Prostate gland (tissue), 2 donors: ENCODE measurements at regions not wholly inside any gene's neighbourhood (a gene's known extent, or its start where the extent isn't known, plus 50 kb on each side); places are given as distances from the start of the nearest gene placed in this dataset.
"Not testable (repeated sequence)": the region's sequence is repeated elsewhere in the genome, so short reads cannot be mapped to it uniquely, and the experiment has no call there.

Experiments used
- DNase-seq: peaks from one replicate; pipeline ENCODE4 v3.0.0-alpha.2; 2019; ENCODE audit warnings: low spot score
- H3K27ac ChIP-seq, 2 donors: fragments of 200-600 bp; sonication (generic); 2 replicates each; pipeline ENCODE4 v1.5.1; 2017 to 2019
- H3K27me3 ChIP-seq: fragments of 200-600 bp; sonication (generic); replicated peaks from 2 replicates; pipeline ENCODE4 v1.5.1; 2019; ENCODE audit not compliant: insufficient read depth
- H3K36me3 ChIP-seq, 2 donors: fragments of 200-600 bp; sonication (generic); 1 replicate in 1 of 2; 2 replicates in 1 of 2; pipeline versions ENCODE4 v1.5.1 to v1.8.1; 2017 to 2019
- H3K4me1 ChIP-seq: fragments of 200-600 bp; sonication (generic); replicated peaks from 2 replicates; pipeline ENCODE4 v1.5.1; 2019
- H3K4me3 ChIP-seq, 2 donors: fragments of 200-600 bp; sonication (generic); 2 replicates each; pipeline ENCODE4 v1.5.1; 2017 to 2019
- H3K9me3 ChIP-seq: fragments of 200-600 bp; sonication (generic); 2 replicates; pipeline ENCODE4 v1.5.1; 2017
- CTCF ChIP-seq, 4 experiments: fragments of 200-600 bp in 2 of 4; fragments of 450-650 bp in 2 of 4; sonication (generic) in 2 of 4; IDR thresholded peaks; 1 replicate in 3 of 4; 2 replicates in 1 of 4; pipeline ENCODE4 v1.5.1; 2016 to 2019; ENCODE audit warnings: antibody characterized with exemption in 4 of 4, mild to moderate bottlenecking in 2 of 4, moderate library complexity in 2 of 4
- POLR2A ChIP-seq: fragments of 450-650 bp; IDR thresholded peaks from one replicate; pipeline ENCODE4 v1.6.1; 2016; ENCODE audit warnings: antibody characterized with exemption, mild to moderate bottlenecking
- WGBS: methylation state at CpG from one replicate; pipeline ENCODE4 v1.1.5; 2018; 5-methylcytosine and 5-hydroxymethylcytosine counted together
- intact Hi-C: fragments of 100-400 bp; cut with DNase I; formaldehyde crosslinking; loops from one replicate; pipeline ENCODE4 v1.14.2; 2022

DNA sequence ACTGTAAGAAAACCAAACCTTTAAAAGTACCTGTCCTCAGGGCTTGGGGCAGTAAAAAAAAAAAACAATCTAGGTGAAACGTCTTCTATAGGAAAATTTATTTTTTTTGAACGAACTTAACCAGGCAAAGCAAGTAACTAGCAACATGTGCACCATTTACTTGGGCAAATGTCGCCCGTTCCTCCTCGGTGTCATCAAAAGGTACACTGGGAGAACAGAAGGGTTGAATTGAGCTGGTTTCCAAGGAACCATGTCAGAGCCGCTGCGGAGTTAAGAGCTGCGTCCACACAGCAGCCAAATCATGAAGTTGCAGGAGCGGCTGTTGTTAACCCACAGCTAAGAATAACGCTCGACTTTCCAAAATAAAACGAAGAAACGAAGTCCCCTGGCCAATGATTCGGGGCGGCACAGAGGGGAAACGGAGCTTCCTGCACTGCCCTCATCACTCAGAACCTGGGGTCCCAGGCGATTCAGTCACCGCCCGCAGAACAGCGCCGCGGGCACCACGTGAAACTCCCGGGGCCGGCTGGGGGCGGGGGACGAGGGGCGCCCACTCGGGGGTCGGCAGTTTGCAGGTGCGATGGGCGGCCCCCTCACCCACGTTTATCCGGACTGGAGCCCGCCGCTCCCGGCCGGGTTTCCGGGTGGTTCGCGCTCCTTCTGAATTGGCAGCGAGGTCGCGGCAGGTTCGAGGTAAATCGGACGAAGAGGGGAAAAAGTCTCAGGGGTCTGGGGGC is 53.6 kb upstream of the PLGLB1 start:
- H3K9me3 ChIP-seq, H3K27me3 ChIP-seq, H3K36me3 ChIP-seq, H3K4me1 ChIP-seq, intact Hi-C loops: not testable (repeated sequence)
- DNase-seq: peak; percentile 10
- Histone ChIP-seq H3K27ac (peak overlapping the region; percentile 89 to 90), H3K4me3 (peak overlapping the region; percentile 48 to 60)
- WGBS: under 1% methylated on average over 22 of the region's 47 CpGs

DNA sequence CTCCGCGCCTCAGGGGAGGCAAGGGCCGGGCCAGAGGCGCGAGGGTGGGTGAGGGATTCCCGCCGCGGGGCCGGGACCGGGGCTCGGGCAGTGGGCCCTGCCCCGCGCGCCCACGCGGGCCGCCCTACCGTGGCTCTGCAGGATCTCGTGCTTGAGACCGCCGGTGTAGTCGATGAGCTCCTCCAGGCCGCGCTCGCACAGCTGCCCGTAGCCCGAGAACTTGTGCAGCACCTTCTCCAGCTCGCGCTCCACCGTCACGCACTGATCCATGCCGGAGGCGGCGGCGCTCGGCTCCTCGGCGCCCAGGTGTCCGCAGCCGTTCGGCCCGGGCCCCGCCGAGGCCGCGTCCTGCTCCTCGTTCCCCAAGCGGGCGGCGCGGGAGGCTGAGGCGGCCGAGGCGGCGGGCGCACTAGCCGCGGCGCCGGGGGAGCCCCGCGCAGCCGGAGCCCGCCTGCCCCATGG is 54.2 kb upstream of the PLGLB1 start:
- H3K27ac ChIP-seq: peak overlapping the region; percentile 89 to 90
- H3K4me3 ChIP-seq: peak overlapping the region; percentile 48 to 60
- 0% methylated on average over 27 of the region's 64 CpGs for WGBS
- H3K4me1 ChIP-seq, H3K9me3 ChIP-seq, H3K36me3 ChIP-seq, intact Hi-C loops, H3K27me3 ChIP-seq: not testable (repeated sequence)
- peak; percentile 26 for DNase-seq

DNA sequence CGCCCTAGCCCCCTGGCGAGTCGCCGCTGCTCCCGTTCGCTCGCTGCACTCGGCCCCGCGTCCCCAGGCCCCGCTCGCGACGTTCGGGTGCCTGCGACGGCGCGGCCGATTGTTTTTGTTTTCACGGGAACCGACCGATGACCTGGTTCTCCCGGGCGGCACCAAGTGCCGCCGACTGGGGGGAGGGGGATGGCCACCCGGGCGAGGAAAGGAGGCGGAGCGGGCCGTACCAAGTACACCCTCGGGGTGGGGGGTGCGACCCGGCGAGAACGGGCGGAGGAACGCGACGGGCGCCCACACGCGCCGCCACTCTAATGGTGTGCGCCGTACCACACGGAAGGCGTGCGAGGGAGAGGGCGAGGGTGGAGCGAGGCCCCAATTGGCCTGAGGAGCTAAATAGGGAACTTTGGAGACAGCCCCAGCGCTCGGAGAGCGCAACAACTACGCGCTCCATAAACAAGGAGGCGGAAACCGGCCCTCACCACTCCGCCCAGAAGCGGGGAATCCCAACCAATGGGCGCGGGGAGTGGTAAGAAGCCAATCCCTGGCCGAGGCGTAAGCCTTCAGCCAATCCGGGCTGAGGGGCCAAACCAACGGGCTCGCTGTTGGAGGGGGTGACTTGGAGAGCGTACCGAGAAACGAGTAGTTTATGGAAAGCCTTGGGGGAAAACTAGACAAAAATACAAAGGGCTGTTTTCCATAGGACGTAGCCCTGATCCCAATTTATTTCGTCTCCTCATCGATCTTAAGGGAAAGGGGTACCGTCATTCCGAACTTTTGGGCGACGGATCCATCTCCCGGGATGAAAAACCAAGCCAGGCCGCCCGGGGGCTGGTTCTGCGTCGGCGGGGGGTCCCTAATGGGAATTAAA is 54.8 kb upstream of the PLGLB1 start:
- WGBS: under 1% methylated on average over 66 of the region's 84 CpGs
- peak; percentile 89 for DNase-seq

DNA sequence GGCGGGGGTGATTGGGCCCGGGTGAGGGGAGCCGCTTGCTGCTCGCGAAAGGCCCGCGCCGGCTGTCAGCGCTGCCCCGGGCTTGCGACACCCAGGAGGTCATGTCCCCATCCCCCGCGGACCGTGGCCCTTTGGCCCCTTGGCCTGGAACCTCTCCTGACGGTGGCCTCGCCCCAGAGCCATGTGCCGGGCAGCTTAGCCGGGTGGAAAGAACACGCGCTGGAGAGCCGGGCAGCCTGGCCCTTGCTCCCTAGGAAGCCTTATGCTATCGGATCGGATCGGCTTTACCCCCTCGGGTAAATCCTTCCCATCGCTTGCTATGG is 55.4 kb upstream of the PLGLB1 start:
- intact Hi-C loops, H3K36me3 ChIP-seq, H3K9me3 ChIP-seq, H3K4me1 ChIP-seq, H3K27me3 ChIP-seq, DNase-seq: not testable (repeated sequence)
- 0% methylated on average over 1 of the region's 26 CpGs for WGBS
- H3K4me3 ChIP-seq: peak overlapping the region; percentile 48 to 60
- peak overlapping the region; percentile 89 to 90 for H3K27ac ChIP-seq

More for the DNA sequence above, 54.8 kb upstream of the PLGLB1 start:
- H3K36me3 ChIP-seq, H3K27me3 ChIP-seq, intact Hi-C loops, H3K9me3 ChIP-seq, H3K4me1 ChIP-seq: not testable (repeated sequence)
- Histone ChIP-seq H3K27ac (peak overlapping the region; percentile 89 to 90), H3K4me3 (peak overlapping the region; percentile 48 to 60)
- TF ChIP-seq POLR2A (peak; percentile 71), CTCF (IDR thresholded peaks at IDR 0.05) (peak in 1 of 4 experiments; percentile 5)

- DNase-seq, H3K27ac ChIP-seq, H3K4me1 ChIP-seq, H3K36me3 ChIP-seq, H3K9me3 ChIP-seq, H3K4me3 ChIP-seq, intact Hi-C loops, H3K27me3 ChIP-seq: not testable (repeated sequence)
- WGBS: no CpG with 5 or more reads among the region's 2 CpGs
These were observed 60.1 kb upstream of the PLGLB1 start for GRCh38 chr2:87081727-87082126.

GRCh38 chr2:87088079-87088478 is 66.4 kb upstream of the PLGLB1 start:
- H3K4me1 ChIP-seq, DNase-seq, H3K4me3 ChIP-seq, H3K9me3 ChIP-seq, H3K36me3 ChIP-seq, H3K27me3 ChIP-seq, H3K27ac ChIP-seq, intact Hi-C loops: not testable (repeated sequence)
- WGBS: 91% methylated on average over 6 of the region's 6 CpGs

DNA sequence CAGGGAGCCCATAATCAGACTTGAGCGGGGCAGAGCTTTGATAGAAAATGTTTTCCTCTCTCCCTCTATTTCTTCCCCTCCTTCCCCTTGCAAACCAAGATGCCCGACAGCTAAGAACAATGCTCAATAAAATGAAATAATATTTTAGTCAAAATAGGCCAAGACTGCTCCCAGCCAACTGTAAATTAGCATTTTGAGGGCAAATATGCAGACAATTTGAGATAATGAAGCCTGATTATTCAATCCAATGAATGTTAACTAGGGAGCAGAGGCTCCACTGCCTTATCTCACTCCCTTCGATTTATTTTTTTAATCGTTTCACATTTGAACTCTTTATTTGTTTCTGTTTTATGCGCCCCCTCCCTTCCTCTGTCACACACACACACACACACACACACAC is 67.8 kb upstream of the PLGLB1 start:
- intact Hi-C loops, H3K27me3 ChIP-seq, H3K4me1 ChIP-seq, DNase-seq, H3K4me3 ChIP-seq, H3K36me3 ChIP-seq, H3K9me3 ChIP-seq, H3K27ac ChIP-seq: not testable (repeated sequence)
- WGBS: 56% methylated on average over 3 of the region's 5 CpGs

GRCh38 chr2:87093252-87093651 is 71.6 kb upstream of the PLGLB1 start:
- no CpG with 5 or more reads among the region's 7 CpGs for WGBS
- H3K27ac ChIP-seq, H3K36me3 ChIP-seq, DNase-seq, H3K4me1 ChIP-seq, H3K4me3 ChIP-seq, intact Hi-C loops, H3K27me3 ChIP-seq, H3K9me3 ChIP-seq: not testable (repeated sequence)

- WGBS: 58% methylated on average over 6 of the region's 12 CpGs
- H3K36me3 ChIP-seq, H3K27me3 ChIP-seq, H3K9me3 ChIP-seq, H3K4me3 ChIP-seq, H3K4me1 ChIP-seq, DNase-seq, intact Hi-C loops, H3K27ac ChIP-seq: not testable (repeated sequence)
These were observed 72.4 kb upstream of the PLGLB1 start for GRCh38 chr2:87093937-87094529.

- H3K36me3 ChIP-seq, H3K27me3 ChIP-seq, H3K27ac ChIP-seq, intact Hi-C loops, H3K4me3 ChIP-seq, H3K4me1 ChIP-seq, H3K9me3 ChIP-seq, DNase-seq: not testable (repeated sequence)
These were observed 74.2 kb upstream of the PLGLB1 start for GRCh38 chr2:87095804-87096203.

- 64% methylated on average over 4 of the region's 5 CpGs for WGBS
- H3K36me3 ChIP-seq, H3K4me3 ChIP-seq, H3K27ac ChIP-seq, H3K27me3 ChIP-seq, H3K9me3 ChIP-seq, H3K4me1 ChIP-seq, DNase-seq, intact Hi-C loops: not testable (repeated sequence)
These were observed 107.3 kb upstream of the PLGLB1 start for GRCh38 chr2:87128761-87129553.
